HG03558 (cell line): ENCODE measurements at regions not wholly inside any gene's neighbourhood (a gene's known extent, or its start where the extent isn't known, plus 50 kb on each side); places are given as distances from the start of the nearest gene placed in this dataset.

Experiments used
- ATAC-seq: cut with Tn5 transposase; IDR thresholded peaks from one replicate; pipeline ENCODE4 v1.9.1; 2021; ENCODE audit warnings: moderate number of reproducible peaks; ENCODE audit not compliant: unreplicated experiment; ENCODE audit errors: extremely low read depth

DNA sequence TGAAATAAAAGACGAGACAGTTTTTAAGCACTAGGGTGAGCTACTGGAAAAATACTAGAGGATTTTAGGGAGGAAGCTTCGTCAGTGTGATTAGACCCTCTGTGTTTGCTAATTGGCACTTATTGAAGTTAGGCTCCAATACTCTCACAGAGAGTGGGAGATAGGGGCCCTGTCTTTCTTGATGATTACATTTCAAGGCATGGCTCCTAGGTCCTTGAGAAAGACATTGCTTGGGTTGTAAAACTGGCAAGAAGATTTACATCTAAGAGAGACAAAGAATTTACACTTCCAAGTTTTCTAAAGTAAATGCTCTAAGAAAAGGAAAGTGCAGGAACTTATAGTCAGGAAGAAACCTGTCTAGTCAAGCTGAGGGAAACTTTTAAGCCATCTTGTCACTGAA lies 183.2 kb downstream of the C12orf50 start:
- no peak for ATAC-seq

DNA sequence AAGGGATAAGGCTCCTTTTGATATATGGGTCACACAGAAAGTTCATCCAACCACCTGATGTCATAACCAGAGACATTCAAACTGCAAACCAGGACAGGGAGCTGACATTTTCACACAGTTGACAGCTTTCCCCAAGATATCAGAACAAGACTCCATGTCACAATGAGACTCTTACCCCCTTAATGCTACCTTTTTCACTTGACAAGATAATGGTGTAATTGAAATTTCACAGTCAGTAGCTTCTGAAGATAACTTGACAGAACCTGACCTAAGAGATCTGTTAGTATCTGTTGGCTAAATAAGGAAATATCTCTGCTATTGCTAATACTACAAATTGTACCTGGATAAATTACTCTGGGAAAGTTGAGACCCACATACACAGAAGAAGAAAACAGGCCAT lies 187.3 kb downstream of the C12orf50 start:
- ATAC-seq: no peak

DNA sequence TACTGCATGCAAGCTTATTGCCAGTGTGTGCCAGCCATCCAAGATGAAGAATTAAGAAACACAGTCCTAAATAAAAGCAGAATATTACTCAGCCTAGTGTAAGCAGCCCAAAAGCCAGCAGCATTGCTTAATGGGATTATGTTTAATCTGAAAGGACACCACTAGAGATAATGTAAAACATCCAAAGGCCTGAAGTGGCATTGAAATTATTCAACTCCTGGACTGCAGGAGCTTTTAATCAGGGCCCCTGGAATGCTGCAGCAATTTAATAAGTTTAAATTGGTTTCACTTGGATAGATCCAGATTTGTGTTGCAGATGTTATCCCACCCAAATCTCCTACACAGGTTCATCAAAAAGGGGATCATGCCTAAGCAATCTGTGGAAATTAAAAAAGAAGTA lies 193.0 kb downstream of the C12orf50 start:
- no peak for ATAC-seq

- no peak for ATAC-seq
Observed at GRCh38 chr12:87828382-87828973, 200.7 kb downstream of the C12orf50 start.

GRCh38 chr12:87827638-87828264 lies 201.4 kb downstream of the C12orf50 start:
- no peak for ATAC-seq

- no peak for ATAC-seq
Observed at GRCh38 chr12:87822923-87823322, 206.3 kb downstream of the C12orf50 start.

- no peak for ATAC-seq
Observed at GRCh38 chr12:87820524-87821202, 208.5 kb downstream of the C12orf50 start.

DNA sequence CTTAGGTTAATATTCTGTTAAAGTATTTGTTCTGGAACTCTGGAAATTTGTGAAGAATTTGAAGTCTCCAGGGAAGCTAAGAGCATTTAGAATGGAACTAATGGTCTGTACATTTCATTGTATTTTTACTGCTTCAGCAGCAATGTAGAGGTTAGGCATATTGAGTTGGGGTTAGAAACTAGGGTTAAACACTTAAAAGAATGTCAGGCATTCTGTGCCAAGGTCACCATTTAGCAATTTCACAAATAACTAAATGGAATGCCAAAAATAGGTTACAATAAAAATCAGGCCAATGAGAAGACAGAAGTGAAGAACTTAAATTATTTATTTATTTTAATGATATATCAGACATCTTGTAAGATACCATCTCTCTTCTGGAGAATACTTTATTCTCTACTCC lies 210.8 kb downstream of the C12orf50 start:
- ATAC-seq: no peak

DNA sequence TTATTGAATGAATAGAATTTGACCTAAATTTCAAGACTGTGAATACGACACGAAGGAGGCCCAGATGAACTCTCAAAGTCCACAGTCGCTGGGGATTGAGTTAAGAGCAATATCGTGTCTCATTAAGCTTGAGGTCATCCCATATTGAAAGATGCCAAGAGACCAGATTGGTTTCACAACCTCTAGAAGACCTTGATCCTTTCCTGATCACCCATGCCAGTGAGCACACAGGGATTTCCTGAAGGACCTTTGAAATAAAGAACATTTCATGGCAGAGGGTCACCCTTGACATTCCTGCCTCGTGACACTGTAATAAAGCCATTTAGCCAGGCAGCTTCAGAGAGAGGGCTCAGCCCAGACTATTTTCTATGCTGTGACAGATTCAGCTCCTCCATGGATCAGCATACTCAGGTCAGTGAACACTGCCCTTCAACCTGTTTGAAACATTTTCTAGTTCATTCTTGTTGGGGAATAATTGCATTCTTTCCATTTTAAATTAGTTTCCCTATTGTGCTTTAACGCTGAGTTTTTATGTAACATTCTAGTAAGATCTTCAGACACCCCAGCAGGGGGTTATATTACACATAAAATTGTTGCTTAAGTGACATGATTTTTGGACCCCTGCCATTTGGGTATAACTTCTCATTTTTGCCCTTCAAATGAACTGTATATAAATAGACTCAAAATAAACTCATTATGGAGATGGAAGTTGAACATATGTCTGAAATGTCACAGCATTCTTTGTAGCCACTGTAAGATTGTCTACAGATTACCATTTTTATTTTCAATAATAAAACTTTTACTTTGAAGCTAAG lies 213.2 kb downstream of the C12orf50 start:
- ATAC-seq: no peak

DNA sequence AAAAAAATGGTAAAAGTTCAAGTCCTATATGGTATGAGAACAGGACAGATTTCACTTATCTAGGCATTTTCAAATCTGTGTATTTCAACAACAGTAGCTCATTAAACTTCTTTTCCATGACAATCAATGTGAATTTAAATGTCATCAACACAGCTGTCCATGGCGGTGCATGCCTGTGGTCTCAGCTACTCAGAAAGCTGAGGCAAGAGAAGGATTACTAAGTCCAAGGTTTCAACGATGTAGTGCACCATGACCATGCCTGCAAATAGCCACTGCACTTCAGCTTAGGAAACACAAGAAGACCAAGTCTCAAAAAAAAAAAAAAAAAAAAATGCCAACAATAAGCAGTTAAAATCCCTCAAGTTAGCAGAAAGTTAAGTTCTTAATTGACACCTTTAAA lies 214.6 kb downstream of the C12orf50 start:
- ATAC-seq: no peak

- no peak for ATAC-seq
Observed at GRCh38 chr12:87813476-87814234, 215.5 kb downstream of the C12orf50 start.

DNA sequence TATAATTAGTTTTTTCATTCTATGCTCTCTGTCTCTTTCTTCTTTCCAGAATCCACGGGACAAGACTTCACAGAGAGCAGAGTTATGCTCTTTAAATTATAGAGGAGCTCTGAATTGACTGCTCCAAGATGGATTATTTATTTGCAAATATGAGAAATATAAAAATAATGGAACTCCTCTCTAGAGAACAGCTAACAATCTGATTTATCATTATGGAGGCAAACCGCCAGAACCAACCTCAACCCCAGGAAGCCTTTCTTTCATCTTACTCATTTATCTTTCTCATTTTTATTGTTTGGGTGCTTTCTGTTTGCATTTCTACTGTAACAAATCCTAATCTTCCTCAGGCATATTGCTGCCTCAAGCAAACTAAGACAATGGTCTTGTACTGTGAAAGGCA lies 216.5 kb downstream of the C12orf50 start:
- no peak for ATAC-seq

GRCh38 chr12:87812030-87812429 lies 217.2 kb downstream of the C12orf50 start:
- ATAC-seq: no peak

DNA sequence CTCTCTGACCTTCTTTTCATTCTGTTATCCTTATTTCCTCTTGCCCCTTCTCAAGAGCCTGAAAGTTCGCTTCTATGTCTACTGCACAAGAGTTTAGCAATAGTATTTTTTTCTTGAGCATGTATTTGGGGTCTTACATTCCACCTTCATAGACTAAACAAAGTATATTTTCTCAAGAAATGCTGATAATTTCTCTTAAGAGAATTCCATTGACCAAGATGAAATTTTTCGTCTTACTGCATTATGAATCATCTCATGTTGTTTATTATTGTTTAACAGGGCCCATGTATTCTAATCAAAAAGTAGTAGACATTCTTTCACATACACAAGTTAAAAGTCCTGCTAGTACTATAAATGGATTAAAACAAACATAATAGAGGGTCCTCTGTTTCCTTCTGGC lies 219.3 kb downstream of the C12orf50 start:
- ATAC-seq: no peak

DNA sequence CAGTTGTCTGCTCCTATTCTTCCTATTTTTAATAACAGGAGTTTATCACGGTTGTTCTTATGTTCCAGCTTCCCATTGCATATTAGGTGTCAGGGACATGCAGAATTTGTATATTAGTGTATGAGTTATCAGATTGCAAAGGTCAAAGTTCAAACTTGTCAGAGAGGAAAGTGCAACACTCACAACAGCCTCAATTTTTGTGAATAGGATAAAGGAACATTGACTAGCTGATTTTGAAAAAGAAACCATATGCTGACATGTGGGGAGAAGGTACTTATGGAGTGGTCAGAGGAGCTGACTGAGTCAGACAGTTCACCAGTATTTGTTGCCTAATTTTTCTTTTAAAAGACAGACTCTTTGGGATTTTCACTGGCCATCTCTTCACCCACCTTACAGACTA lies 222.1 kb downstream of the C12orf50 start:
- ATAC-seq: no peak

DNA sequence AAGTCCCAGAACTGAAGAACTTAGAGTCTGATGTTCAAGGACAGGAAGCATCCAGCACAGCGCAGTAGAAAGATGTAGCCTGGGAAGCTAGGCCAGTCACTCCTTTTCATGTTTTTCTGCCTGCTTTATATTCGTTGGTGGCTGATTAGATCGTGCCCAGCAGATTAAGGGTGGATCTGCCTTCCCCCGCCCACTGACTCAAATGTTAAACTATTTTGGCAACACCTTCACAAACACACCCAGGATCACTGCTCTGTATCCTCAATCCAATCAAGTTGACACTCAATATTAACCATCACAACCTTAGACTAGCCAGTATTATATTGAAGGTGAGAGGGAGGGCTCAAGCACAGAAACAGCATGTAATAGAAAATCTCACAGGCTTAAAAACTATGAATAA lies 222.9 kb downstream of the C12orf50 start:
- no peak for ATAC-seq

DNA sequence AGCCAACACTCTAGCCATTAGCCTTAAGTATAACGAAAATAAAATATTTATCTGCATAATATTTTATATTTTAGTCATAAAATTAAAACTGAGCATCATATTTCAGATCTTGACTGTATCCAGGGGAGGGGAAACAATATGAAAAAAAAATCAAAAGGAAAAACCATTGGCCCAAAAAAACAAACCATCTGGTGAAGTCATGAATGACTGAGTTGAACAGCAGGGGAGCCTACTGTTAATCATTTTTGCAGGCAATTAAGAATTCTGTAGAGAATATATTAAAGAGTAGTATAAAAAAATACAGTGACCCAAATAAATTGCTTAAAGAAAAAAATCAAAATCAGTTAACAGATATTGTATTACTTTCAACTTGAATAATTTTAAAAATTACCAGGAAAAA lies 224.8 kb downstream of the C12orf50 start:
- no peak for ATAC-seq

GRCh38 chr12:87802721-87803011 lies 226.5 kb downstream of the C12orf50 start:
- no peak for ATAC-seq

DNA sequence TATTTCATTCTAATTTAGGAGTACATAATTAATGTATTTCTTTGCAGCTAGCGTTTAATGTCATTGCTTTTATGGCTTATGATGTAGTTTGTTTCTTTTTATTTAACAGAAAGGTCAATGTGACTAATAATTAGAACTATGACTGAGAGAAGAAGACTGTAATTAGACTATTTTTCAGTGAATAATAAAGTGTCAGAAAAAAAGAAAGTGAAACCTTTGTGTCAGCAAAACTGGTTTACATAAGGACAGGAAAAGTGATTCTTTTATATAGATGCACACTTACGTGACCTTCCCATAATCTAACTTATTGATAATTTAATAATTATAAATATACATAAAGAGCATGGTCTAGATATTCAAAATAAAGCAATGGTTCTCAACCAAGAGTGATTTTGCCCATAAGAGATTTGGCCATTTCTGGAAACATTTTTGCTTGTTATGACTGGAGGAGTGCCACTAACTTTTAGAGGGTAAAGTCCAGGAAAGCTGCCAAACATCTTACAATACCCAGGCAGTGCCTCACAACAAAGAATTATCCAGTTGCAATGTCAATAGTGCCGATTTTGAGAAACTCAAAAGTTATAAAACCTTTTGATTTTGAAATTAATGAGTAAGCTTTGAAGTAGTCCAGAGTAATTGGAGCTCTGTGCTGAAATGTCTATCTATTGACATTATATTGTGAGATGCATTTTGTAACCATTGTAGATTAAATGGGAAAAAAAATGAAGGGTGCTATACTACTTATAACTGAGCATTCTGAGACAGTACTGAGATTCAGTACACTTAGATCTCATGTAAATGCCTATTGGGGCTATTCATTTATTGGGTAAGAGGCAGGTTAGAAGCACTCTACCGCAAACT lies 227.1 kb downstream of the C12orf50 start:
- ATAC-seq: no peak
